Osteoblast (primary cell): ENCODE measurements at regions not wholly inside any gene's neighbourhood (a gene's known extent, or its start where the extent isn't known, plus 50 kb on each side); places are given as distances from the start of the nearest gene placed in this dataset.

ENCODE experiments used
- DNase-seq: peaks from one replicate; pipeline ENCODE4 v3.0.0; 2011; ENCODE audit warnings: low spot score, mixed read lengths; ENCODE audit not compliant: insufficient read length; ENCODE audit errors: missing footprints
- H2AFZ ChIP-seq: 2 replicates; pipeline ENCODE4 v1.6.0; 2011; ENCODE audit warnings: mild to moderate bottlenecking, low read length
- H3K27ac ChIP-seq: 2 replicates; pipeline ENCODE4 v1.5.1; 2011; ENCODE audit warnings: mild to moderate bottlenecking, low read depth, low read length, moderate library complexity
- H3K27me3 ChIP-seq: 2 replicates; pipeline ENCODE4 v1.6.0; 2012; ENCODE audit warnings: mild to moderate bottlenecking, control low read depth, inconsistent platforms, low read length, moderate library complexity; ENCODE audit not compliant: insufficient read depth
- H3K36me3 ChIP-seq: 2 replicates; pipeline ENCODE4 v1.5.1; 2011; ENCODE audit warnings: mild to moderate bottlenecking, low read length, control low read depth, moderate library complexity; ENCODE audit not compliant: insufficient read depth
- H3K4me1 ChIP-seq: 2 replicates; pipeline ENCODE4 v1.5.1; 2011; ENCODE audit warnings: mild to moderate bottlenecking, low read length, control low read depth, moderate library complexity; ENCODE audit not compliant: insufficient read depth
- H3K4me2 ChIP-seq: 2 replicates; pipeline ENCODE4 v1.6.0; 2011; ENCODE audit warnings: mild to moderate bottlenecking, low read length; ENCODE audit not compliant: insufficient read depth
- H3K4me3 ChIP-seq: fragments of 200-600 bp; sonication (generic); 3 replicates; pipeline ENCODE4 v1.5.1; 2012; ENCODE audit warnings: mild to moderate bottlenecking, low read length, inconsistent platforms; ENCODE audit not compliant: insufficient read depth
- H3K79me2 ChIP-seq: 2 replicates; pipeline ENCODE4 v1.6.0; 2012; ENCODE audit warnings: mild to moderate bottlenecking, low read length, control low read depth, inconsistent platforms; ENCODE audit not compliant: insufficient read depth
- H3K9me3 ChIP-seq: 2 replicates; pipeline ENCODE4 v1.5.1; 2011; ENCODE audit warnings: low read depth, low read length, control low read depth
- H4K20me1 ChIP-seq: 2 replicates; pipeline ENCODE4 v1.6.0; 2012; ENCODE audit warnings: mild to moderate bottlenecking, low read length, control low read depth; ENCODE audit not compliant: insufficient read depth
- TF ChIP-seq, protein P1 (sequence below): IDR thresholded peaks from 2 replicates; pipeline ENCODE4 v1.5.1; 2011; ENCODE audit warnings: mild to moderate bottlenecking, low read depth, low read length, moderate library complexity; ENCODE audit errors: extremely low read depth

DNA sequence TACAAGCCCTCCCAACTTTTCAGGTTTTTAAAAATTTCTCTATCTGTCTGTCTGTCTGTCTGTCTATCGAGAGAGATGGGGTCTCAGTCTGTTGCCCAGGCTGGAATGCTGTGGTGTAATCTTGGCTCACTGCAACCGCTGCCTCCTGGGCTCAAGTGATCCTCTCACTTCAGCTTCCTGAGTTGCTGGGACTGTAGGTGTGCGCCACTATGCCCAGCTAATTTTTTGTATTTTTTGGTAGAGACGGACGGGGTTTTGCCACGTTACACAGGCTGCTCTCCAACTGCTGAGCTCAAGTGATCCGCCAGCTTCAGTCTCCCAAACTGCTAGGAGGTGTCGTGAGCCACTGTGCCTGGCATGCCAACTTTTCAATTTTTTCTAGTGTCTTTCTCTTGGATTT is 437.2 kb downstream of the PCNX1 start:
- Histone ChIP-seq H4K20me1 (peaks cover 40% of the 10 kb centered on the region), H3K79me2 (peaks cover 97% of the 10 kb centered on the region), H3K36me3 (no peaks in the 10 kb centered on the region), H3K4me2 (no peak overlapping the region), H3K4me3 (no peak overlapping the region), H3K9me3 (no peaks in the 10 kb centered on the region), H3K27ac (no peak overlapping the region), H2AFZ (no peak overlapping the region), H3K4me1 (no peaks in the 10 kb centered on the region), H3K27me3 (no peaks in the 10 kb centered on the region)
- DNase-seq = no peak
- TF ChIP-seq, protein P1, sequence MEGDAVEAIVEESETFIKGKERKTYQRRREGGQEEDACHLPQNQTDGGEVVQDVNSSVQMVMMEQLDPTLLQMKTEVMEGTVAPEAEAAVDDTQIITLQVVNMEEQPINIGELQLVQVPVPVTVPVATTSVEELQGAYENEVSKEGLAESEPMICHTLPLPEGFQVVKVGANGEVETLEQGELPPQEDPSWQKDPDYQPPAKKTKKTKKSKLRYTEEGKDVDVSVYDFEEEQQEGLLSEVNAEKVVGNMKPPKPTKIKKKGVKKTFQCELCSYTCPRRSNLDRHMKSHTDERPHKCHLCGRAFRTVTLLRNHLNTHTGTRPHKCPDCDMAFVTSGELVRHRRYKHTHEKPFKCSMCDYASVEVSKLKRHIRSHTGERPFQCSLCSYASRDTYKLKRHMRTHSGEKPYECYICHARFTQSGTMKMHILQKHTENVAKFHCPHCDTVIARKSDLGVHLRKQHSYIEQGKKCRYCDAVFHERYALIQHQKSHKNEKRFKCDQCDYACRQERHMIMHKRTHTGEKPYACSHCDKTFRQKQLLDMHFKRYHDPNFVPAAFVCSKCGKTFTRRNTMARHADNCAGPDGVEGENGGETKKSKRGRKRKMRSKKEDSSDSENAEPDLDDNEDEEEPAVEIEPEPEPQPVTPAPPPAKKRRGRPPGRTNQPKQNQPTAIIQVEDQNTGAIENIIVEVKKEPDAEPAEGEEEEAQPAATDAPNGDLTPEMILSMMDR = no peak

DNA sequence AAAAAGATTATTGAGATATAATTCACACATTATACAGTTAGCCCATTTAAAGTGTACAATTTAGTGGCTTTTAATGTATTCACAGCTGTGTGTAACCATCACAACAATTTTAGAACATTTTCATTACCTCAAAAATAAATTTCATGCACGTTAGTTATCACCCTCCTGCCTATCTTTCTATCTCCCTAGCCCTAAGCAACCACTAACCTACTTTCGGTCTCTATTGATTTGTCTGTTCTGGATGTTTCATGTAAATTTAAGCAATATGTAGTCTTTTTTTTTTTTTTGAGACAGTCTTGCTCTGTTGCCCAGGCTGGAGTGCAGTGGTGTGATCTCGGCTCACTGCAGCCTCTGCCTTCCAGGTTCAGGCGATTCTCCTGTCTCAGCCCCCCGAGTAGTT is 439.4 kb downstream of the PCNX1 start:
- no peaks in the 10 kb centered on the region for H3K27me3 ChIP-seq
- no peak for DNase-seq
- H4K20me1 ChIP-seq = peaks cover 30% of the 10 kb centered on the region
- H3K4me2 ChIP-seq = no peak overlapping the region
- no peak overlapping the region for H2AFZ ChIP-seq
- no peaks in the 10 kb centered on the region for H3K36me3 ChIP-seq
- no peak overlapping the region for H3K4me3 ChIP-seq
- no peaks in the 10 kb centered on the region for H3K9me3 ChIP-seq
- peaks cover 97% of the 10 kb centered on the region for H3K79me2 ChIP-seq
- no peaks in the 10 kb centered on the region for H3K4me1 ChIP-seq
- H3K27ac ChIP-seq = no peak overlapping the region
- TF ChIP-seq, protein P1 = no peak

DNA sequence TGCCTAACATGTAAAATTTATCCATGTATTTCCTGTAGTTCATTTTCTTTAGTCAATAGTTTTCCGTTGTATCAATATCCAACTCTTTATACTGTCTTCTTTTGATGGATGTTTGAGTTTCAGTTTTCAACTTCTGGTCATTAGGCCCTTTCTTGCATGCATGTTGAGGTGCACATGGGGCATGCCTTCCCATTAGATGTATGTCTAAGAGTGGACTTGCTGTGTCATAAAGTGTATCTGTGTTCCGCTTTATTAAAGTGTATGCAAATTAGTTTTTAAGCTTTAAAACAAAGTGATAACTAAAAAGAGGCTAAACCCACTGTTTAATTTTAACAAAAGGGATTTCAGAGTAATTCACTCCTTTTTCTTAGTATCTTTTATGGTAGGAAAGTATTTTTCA is 441.1 kb downstream of the PCNX1 start:
- Histone ChIP-seq H4K20me1 (peaks cover 23% of the 10 kb centered on the region), H3K4me2 (no peak overlapping the region), H3K9me3 (no peaks in the 10 kb centered on the region), H3K27ac (no peak overlapping the region), H3K36me3 (peaks cover 3% of the 10 kb centered on the region), H3K4me1 (no peaks in the 10 kb centered on the region), H3K79me2 (peaks cover 97% of the 10 kb centered on the region), H3K4me3 (no peak overlapping the region), H3K27me3 (no peaks in the 10 kb centered on the region), H2AFZ (no peak overlapping the region)
- DNase-seq = no peak
- TF ChIP-seq, protein P1 = no peak

DNA sequence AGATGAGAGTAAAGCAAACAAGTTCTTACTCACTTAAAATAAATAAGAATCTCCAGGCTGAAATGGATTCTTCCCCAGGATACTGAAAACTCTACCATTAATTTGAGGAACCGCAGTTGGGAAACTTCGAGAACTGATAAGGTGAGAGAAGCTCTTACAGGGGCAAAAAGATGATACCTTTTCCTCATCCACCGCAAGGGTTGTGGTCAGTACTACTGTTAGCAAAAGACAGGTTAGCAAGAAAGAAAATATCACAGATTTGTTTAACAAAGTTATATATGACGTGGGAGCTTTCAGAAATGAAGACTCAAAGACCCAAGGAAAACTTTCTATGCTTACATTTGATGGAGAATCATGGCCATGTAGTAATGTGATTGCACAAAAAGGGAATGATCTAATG is 441.6 kb downstream of the PCNX1 start:
- peaks cover 23% of the 10 kb centered on the region for H4K20me1 ChIP-seq
- no peak overlapping the region for H3K4me3 ChIP-seq
- peaks cover 3% of the 10 kb centered on the region for H3K36me3 ChIP-seq
- H3K9me3 ChIP-seq = no peaks in the 10 kb centered on the region
- no peak overlapping the region for H3K27ac ChIP-seq
- peaks cover 97% of the 10 kb centered on the region for H3K79me2 ChIP-seq
- no peak overlapping the region for H2AFZ ChIP-seq
- no peaks in the 10 kb centered on the region for H3K27me3 ChIP-seq
- no peak overlapping the region for H3K4me2 ChIP-seq
- no peaks in the 10 kb centered on the region for H3K4me1 ChIP-seq
- TF ChIP-seq, protein P1 = no peak
- no peak for DNase-seq
